HG03378 (cell line): ENCODE measurements at regions not wholly inside any gene's neighbourhood (a gene's known extent, or its start where the extent isn't known, plus 50 kb on each side); places are given as distances from the start of the nearest gene placed in this dataset.

Experiments
- ATAC-seq: cut with Tn5 transposase; IDR thresholded peaks from one replicate; pipeline ENCODE4 v1.9.1; 2021; ENCODE audit warnings: mild to moderate bottlenecking, moderate library complexity; ENCODE audit not compliant: unreplicated experiment

GRCh38 chr4:130127297-130127696 lies 1031.3 kb downstream of the C4orf33 start:
- no peak for ATAC-seq

GRCh38 chr4:130131536-130131935 lies 1035.6 kb downstream of the C4orf33 start:
- no peak for ATAC-seq

GRCh38 chr4:130141651-130142050 lies 1045.7 kb downstream of the C4orf33 start:
- ATAC-seq, result no peak

- no peak for ATAC-seq
Measured at GRCh38 chr4:130143656-130144055, 1047.7 kb downstream of the C4orf33 start.

- no peak for ATAC-seq
Measured at GRCh38 chr4:130146773-130147172, 1050.8 kb downstream of the C4orf33 start.

- ATAC-seq, result no peak
Measured at GRCh38 chr4:130147641-130148040, 1051.7 kb downstream of the C4orf33 start.

- no peak for ATAC-seq
Measured at GRCh38 chr4:130154901-130155300, 1058.9 kb downstream of the C4orf33 start.

- no peak for ATAC-seq
Measured at GRCh38 chr4:130163701-130164100, 1067.7 kb downstream of the C4orf33 start.

- ATAC-seq, result no peak
Measured at GRCh38 chr4:130165381-130165780, 1069.4 kb downstream of the C4orf33 start.

GRCh38 chr4:130172156-130172555 lies 1076.2 kb downstream of the C4orf33 start:
- ATAC-seq, result no peak

GRCh38 chr4:130178106-130178505 lies 1082.2 kb downstream of the C4orf33 start:
- ATAC-seq, result no peak

- no peak for ATAC-seq
Measured at GRCh38 chr4:130183096-130183495, 1087.1 kb downstream of the C4orf33 start.

GRCh38 chr4:130183766-130184165 lies 1087.8 kb downstream of the C4orf33 start:
- no peak for ATAC-seq

GRCh38 chr4:130185123-130185522 lies 1089.2 kb downstream of the C4orf33 start:
- no peak for ATAC-seq

GRCh38 chr4:130186931-130187330 lies 1091.0 kb downstream of the C4orf33 start:
- no peak for ATAC-seq

- no peak for ATAC-seq
Measured at GRCh38 chr4:130187587-130187986, 1091.6 kb downstream of the C4orf33 start.

- no peak for ATAC-seq
Measured at GRCh38 chr4:130192787-130193186, 1096.8 kb downstream of the C4orf33 start.

GRCh38 chr4:130197946-130198345 lies 1102.0 kb downstream of the C4orf33 start:
- no peak for ATAC-seq

GRCh38 chr4:130203571-130203970 lies 1107.6 kb downstream of the C4orf33 start:
- ATAC-seq, result no peak

GRCh38 chr4:130210864-130211263 lies 1114.9 kb downstream of the C4orf33 start:
- ATAC-seq, result no peak

- no peak for ATAC-seq
Measured at GRCh38 chr4:130214268-130214667, 1118.3 kb downstream of the C4orf33 start.

GRCh38 chr4:130233377-130234047 lies 1137.6 kb downstream of the C4orf33 start:
- peak; percentile 99 for ATAC-seq

- no peak for ATAC-seq
Measured at GRCh38 chr4:130238121-130238520, 1142.2 kb downstream of the C4orf33 start.
